GM12878 (cell line): ENCODE measurements at regions not wholly inside any gene's neighbourhood (a gene's known extent, or its start where the extent isn't known, plus 50 kb on each side); places are given as distances from the start of the nearest gene placed in this dataset.

Experiments
- ATAC-seq: fragments of 200-7000 bp; cut with Tn5 transposase; 3 replicates; pipeline ENCODE4 v1.9.1; 2020; ENCODE audit warnings: mild to moderate bottlenecking, moderate library complexity
- BruUV-seq: library from RNA; stranded (reverse); fragments of 400-500 nt; replicated peaks from 2 replicates; lab custom pipeline; 2021; lab: Mats Ljungman, UMichigan
- CTCF ChIA-PET: fragments of 300-600 bp; sonication (Branson Sonifier 250); formaldehyde crosslinking; extraction: SDS; loops from one replicate; lab custom pipeline; 2021; ENCODE audit warnings: inconsistent platforms; lab: Yijun Ruan, JAX
- POLR2A ChIA-PET: fragments of 350-600 bp; formaldehyde crosslinking; extraction: SDS; loops from one replicate; lab custom pipeline; 2021; ENCODE audit warnings: inconsistent platforms; lab: Charles Lee
- RAD21 ChIA-PET: fragments of 300-600 bp; sonication (Branson Sonifier 250); formaldehyde crosslinking; loops from one replicate; lab custom pipeline; 2023; ENCODE audit warnings: antibody characterized with exemption; ENCODE audit not compliant: unreplicated experiment; lab: Charles Lee
- SMC1A ChIA-PET: fragments of 300-600 bp; sonication (Branson Sonifier 250); formaldehyde crosslinking; loops from one replicate; lab custom pipeline; 2023; ENCODE audit not compliant: unreplicated experiment, uncharacterized antibody; lab: Charles Lee
- DNase-seq: peaks from one replicate; pipeline ENCODE4 v3.0.0-alpha.2; 2011; ENCODE audit warnings: low read depth, low spot score
- FAIRE-seq: peaks from 3 replicates; lab custom pipeline; 2011; peaks lifted over from hg19 to GRCh38; lab: Jason Lieb, UNC
- H2AFZ ChIP-seq: 2 replicates; pipeline ENCODE4 v1.6.0; 2011; ENCODE audit warnings: low read depth, low read length, control low read depth; ENCODE audit not compliant: control insufficient read depth
- H3K27ac ChIP-seq: 2 replicates; pipeline ENCODE4 v1.5.1; 2011; ENCODE audit warnings: control low read depth; ENCODE audit not compliant: control insufficient read depth, insufficient read depth
- H3K27me3 ChIP-seq, 2 experiments: replicated peaks in 1 of 2; 2 replicates each; pipeline versions ENCODE4 v1.6.0 to v1.6.1; 2011; ENCODE audit warnings: low read length in 1 of 2; ENCODE audit not compliant: control insufficient read depth in 2 of 2, insufficient read depth in 2 of 2
- H3K36me3 ChIP-seq, 2 experiments: 2 replicates each; pipeline ENCODE4 v1.5.1; 2011; ENCODE audit warnings: low read length in 1 of 2; ENCODE audit not compliant: control insufficient read depth in 2 of 2, insufficient read depth in 2 of 2
- H3K4me1 ChIP-seq: 2 replicates; pipeline ENCODE4 v1.6.1; 2011; ENCODE audit warnings: mild to moderate bottlenecking, low read length, moderate library complexity, mixed read lengths; ENCODE audit not compliant: control insufficient read depth, insufficient read depth
- H3K4me2 ChIP-seq: 2 replicates; pipeline ENCODE4 v1.6.0; 2011; ENCODE audit warnings: control low read depth; ENCODE audit not compliant: control insufficient read depth, insufficient read depth
- H3K4me3 ChIP-seq: fragments of 200-600 bp; sonication (generic); 2 replicates; pipeline ENCODE4 v1.5.1; 2016
- H3K79me2 ChIP-seq: 2 replicates; pipeline ENCODE4 v1.6.0; 2011; ENCODE audit warnings: low read length; ENCODE audit not compliant: control insufficient read depth, insufficient read depth
- H3K9ac ChIP-seq: 2 replicates; pipeline ENCODE4 v1.8.0; 2011; ENCODE audit warnings: low read length, control low read depth, mixed read lengths; ENCODE audit not compliant: control insufficient read depth, insufficient read depth
- H3K9me3 ChIP-seq: replicated peaks from 3 replicates; pipeline ENCODE4 v1.5.1; 2011; ENCODE audit warnings: mild to moderate bottlenecking, low read length; ENCODE audit not compliant: control insufficient read depth, insufficient read depth
- H4K20me1 ChIP-seq: 2 replicates; pipeline ENCODE4 v1.6.0; 2011; ENCODE audit not compliant: control insufficient read depth, insufficient read depth
- BMI1 ChIP-seq: fragments of 450-650 bp; IDR thresholded peaks from 2 replicates; pipeline ENCODE4 v1.6.1; 2016; ENCODE audit warnings: mild to moderate bottlenecking, moderate library complexity, borderline replicate concordance
- CBX5 ChIP-seq: sonication (generic); IDR thresholded peaks from 2 replicates; pipeline ENCODE4 v1.6.1; 2016; ENCODE audit warnings: low read depth, moderate library complexity, mild to moderate bottlenecking, inconsistent platforms
- CEBPB ChIP-seq, 2 experiments: fragments of 150-350 bp in 1 of 2; IDR thresholded peaks; 2 replicates each; pipeline ENCODE4 v1.6.1; 2012 to 2014; ENCODE audit warnings: low read depth in 2 of 2, low read length in 2 of 2, borderline replicate concordance in 1 of 2, inconsistent platforms in 1 of 2
- CHD2 ChIP-seq: IDR thresholded peaks from 2 replicates; pipeline ENCODE4 v1.6.1; 2011; ENCODE audit warnings: low read depth, low read length, improper control_type of control experiment, borderline replicate concordance
- GATAD2B ChIP-seq: fragments of 450-650 bp; conservative IDR thresholded peaks from 2 replicates; pipeline ENCODE4 v1.6.1; 2017; ENCODE audit warnings: low read depth, mild to moderate bottlenecking, moderate library complexity
- JUND ChIP-seq: IDR thresholded peaks from 2 replicates; pipeline ENCODE4 v1.6.1; 2012; ENCODE audit warnings: low read depth, mild to moderate bottlenecking, low read length, improper control_type of control experiment, moderate library complexity
- NFYB ChIP-seq: IDR thresholded peaks from 2 replicates; pipeline ENCODE4 v1.6.1; 2011; ENCODE audit warnings: low read depth, mild to moderate bottlenecking, low read length, improper control_type of control experiment, moderate library complexity; ENCODE audit not compliant: insufficient read depth
- RCOR1 ChIP-seq: conservative IDR thresholded peaks from 2 replicates; pipeline ENCODE4 v1.6.1; 2012; ENCODE audit warnings: low read depth, low read length, improper control_type of control experiment
- SIN3A ChIP-seq: IDR thresholded peaks from 2 replicates; pipeline ENCODE4 v1.6.1; 2012; ENCODE audit warnings: low read depth, low read length, improper control_type of control experiment
- SMAD5 ChIP-seq: IDR thresholded peaks from 2 replicates; pipeline ENCODE4 v1.6.1; 2016; ENCODE audit warnings: antibody characterized with exemption, low read depth
- SRF ChIP-seq, 2 experiments: IDR thresholded peaks; 2 replicates each; pipeline ENCODE4 v1.6.1; 2011; ENCODE audit warnings: low read depth in 2 of 2, low read length in 2 of 2, mild to moderate bottlenecking in 1 of 2, moderate library complexity in 1 of 2
- STAT1 ChIP-seq: fragments of 450-650 bp; conservative IDR thresholded peaks from 2 replicates; pipeline ENCODE4 v1.6.1; 2014; ENCODE audit warnings: antibody characterized with exemption, mild to moderate bottlenecking
- YY1 ChIP-seq: IDR thresholded peaks from 2 replicates; pipeline ENCODE4 v1.6.1; 2011; ENCODE audit warnings: low read depth, mild to moderate bottlenecking, low read length
- ZNF207 ChIP-seq: fragments of 450-650 bp; IDR thresholded peaks from 2 replicates; pipeline ENCODE4 v1.6.1; 2014; ENCODE audit warnings: antibody characterized with exemption, mild to moderate bottlenecking, borderline replicate concordance
- ZNF687 ChIP-seq: fragments of 450-650 bp; IDR thresholded peaks from 2 replicates; pipeline ENCODE4 v1.6.1; 2017; ENCODE audit warnings: mild to moderate bottlenecking, moderate library complexity
- WGBS: methylation state at CpG from one replicate; pipeline ENCODE4 v1.1.6; 2016; ENCODE audit warnings: low lambda C conversion rate; ENCODE audit not compliant: insufficient replicate concordance, insufficient coverage; ENCODE audit errors: missing lambda C conversion rate; 5-methylcytosine and 5-hydroxymethylcytosine counted together
- in situ Hi-C: fragments of 300-500 bp; cut with MboI; formaldehyde crosslinking; loops from 9 replicates; pipeline ENCODE4 v1.14.3; 2018; ENCODE audit warnings: mixed read lengths
- intact Hi-C: fragments of 100-400 bp; cut with micrococcal nuclease; formaldehyde crosslinking; loops from one replicate; pipeline ENCODE4 v1.14.2; 2022; ENCODE audit not compliant: unreplicated experiment

GRCh38 chr12:84701041-84701440, 211.6 kb downstream of the SLC6A15 start:
- ChIA-PET SMC1A (interaction anchor here (1.6 kb wide), 1 partner anchor 9 kb away, joined by 3 read pairs; no protein-coding TSS in a partner anchor), POLR2A (no interaction called here), RAD21 (no interaction called here), CTCF (interaction anchor here (1.2 kb wide), 1 partner anchor 11 kb away, joined by 3 read pairs; no protein-coding TSS in a partner anchor)
- TF ChIP-seq SIN3A, result no peak
- TF ChIP-seq GATAD2B, result no peak
- TF ChIP-seq NFYB, result no peak
- TF ChIP-seq STAT1, result no peak
- no peak for TF ChIP-seq BMI1
- no peak for TF ChIP-seq YY1
- TF ChIP-seq SMAD5, result no peak
- Histone ChIP-seq H2AFZ (no peak overlapping the region), H3K9me3 (no peaks in the 10 kb centered on the region), H3K27ac (no peak overlapping the region), H3K9ac (no peak overlapping the region), H3K4me2 (no peak overlapping the region), H3K27me3 (no peaks in the 10 kb centered on the region), H3K4me1 (no peaks in the 10 kb centered on the region), H3K36me3 (no peaks in the 10 kb centered on the region), H3K79me2 (no peaks in the 10 kb centered on the region), H4K20me1 (no peaks in the 10 kb centered on the region), H3K4me3 (no peak overlapping the region)
- in situ Hi-C loops, result no loop called here
- WGBS, result 0% methylated on average over 3 of the region's 3 CpGs
- DNase-seq (no peak), FAIRE-seq (no peak), ATAC-seq (no peak)
- intact Hi-C loops, result no loop called here
- BruUV-seq, result no TSS peak

- H4K20me1 ChIP-seq, result no peaks in the 10 kb centered on the region
- H3K9me3 ChIP-seq, result no peaks in the 10 kb centered on the region
- no peaks in the 10 kb centered on the region for H3K36me3 ChIP-seq
- POLR2A ChIA-PET, result no interaction called here
- RAD21 ChIA-PET, result no interaction called here
- no peak for ATAC-seq
- H3K4me3 ChIP-seq, result no peak overlapping the region
- no peak overlapping the region for H3K9ac ChIP-seq
- CTCF ChIA-PET, result no interaction called here
- TF ChIP-seq CEBPB (IDR thresholded peaks at IDR 0.05; ENCODE audit: borderline replicate concordance in 1 of 2, low read depth in 2 of 2, low read length in 2 of 2) (no peak), CHD2 (no peak), ZNF207 (no peak), JUND (no peak), SRF (IDR thresholded peaks at IDR 0.05; ENCODE audit: low read depth in 2 of 2, low read length in 2 of 2) (no peak), ZNF687 (no peak), RCOR1 (no peak), CBX5 (no peak)
- TF ChIP-seq, all 136 proteins: peak for 0
- no peak overlapping the region for H3K4me2 ChIP-seq
- WGBS, result 14% methylated on average over 3 of the region's 3 CpGs
- no peaks in the 10 kb centered on the region for H3K79me2 ChIP-seq
- BruUV-seq, result no TSS peak
- no peak overlapping the region for H2AFZ ChIP-seq
- H3K27ac ChIP-seq, result no peak overlapping the region
- FAIRE-seq, result no peak
- H3K4me1 ChIP-seq, result no peaks in the 10 kb centered on the region
- SMC1A ChIA-PET, result no interaction called here
- intact Hi-C loops (no loop called here), in situ Hi-C loops (no loop called here)
- no peaks in the 10 kb centered on the region for H3K27me3 ChIP-seq
- no peak for DNase-seq
These were observed 213.8 kb downstream of the SLC6A15 start for GRCh38 chr12:84698576-84699333.
